HG02852 (cell line): ENCODE measurements at regions not wholly inside any gene's neighbourhood (a gene's known extent, or its start where the extent isn't known, plus 50 kb on each side); places are given as distances from the start of the nearest gene placed in this dataset.

ENCODE experiments used
- ATAC-seq: cut with Tn5 transposase; IDR thresholded peaks from one replicate; pipeline ENCODE4 v1.9.1; 2021; ENCODE audit warnings: mild to moderate bottlenecking, moderate library complexity; ENCODE audit not compliant: unreplicated experiment

GRCh38 chr12:17810399-17810798 lies 279.6 kb downstream of the RERGL start:
- ATAC-seq, result no peak

- ATAC-seq, result no peak
These were observed 280.8 kb downstream of the RERGL start for GRCh38 chr12:17809206-17809605.

GRCh38 chr12:17802657-17803641 lies 287.0 kb downstream of the RERGL start:
- no peak for ATAC-seq

GRCh38 chr12:17793854-17794253 lies 296.1 kb downstream of the RERGL start:
- no peak for ATAC-seq

GRCh38 chr12:17778242-17778641 lies 311.8 kb downstream of the RERGL start:
- ATAC-seq, result no peak

- ATAC-seq, result no peak
These were observed 326.6 kb downstream of the RERGL start for GRCh38 chr12:17763366-17763765.

GRCh38 chr12:17759982-17760381 lies 330.0 kb downstream of the RERGL start:
- no peak for ATAC-seq
